SK-N-SH (cell line): ENCODE measurements at regions not wholly inside any gene's neighbourhood (a gene's known extent, or its start where the extent isn't known, plus 50 kb on each side); places are given as distances from the start of the nearest gene placed in this dataset.

Experiments used
- CTCF ChIA-PET: fragments of 300-600, 350-600 bp; formaldehyde crosslinking; extraction: SDS; loops from one replicate; lab custom pipeline; 2021; lab: Yijun Ruan, JAX
- POLR2A ChIA-PET: fragments of 350-600 bp; sonication (Branson Sonifier 250); formaldehyde crosslinking; extraction: SDS; loops from one replicate; lab custom pipeline; 2020; ENCODE audit warnings: antibody characterized with exemption, inconsistent platforms; lab: Yijun Ruan, JAX
- DNase-seq: peaks from one replicate; pipeline ENCODE4 v3.0.0; 2012
- H2AFZ ChIP-seq: fragments of 200-600 bp; sonication (generic); 2 replicates; pipeline ENCODE4 v1.8.1; 2016; ENCODE audit warnings: antibody characterized with exemption, mild to moderate bottlenecking, low read depth
- H3F3A ChIP-seq: fragments of 200-600 bp; sonication (generic); replicated peaks from 2 replicates; pipeline ENCODE3; 2016; ENCODE audit warnings: antibody characterized with exemption, mild to moderate bottlenecking; ENCODE audit not compliant: insufficient read depth
- H3K27ac ChIP-seq, 2 experiments: fragments of 200-500 bp in 1 of 2; fragments of 200-600 bp in 1 of 2; sonication (Bioruptor generic) in 1 of 2; sonication (generic), shearing (Covaris generic) in 1 of 2; 2 replicates each; pipeline versions ENCODE4 v1.5.1 to v1.6.1; 2014 to 2016; ENCODE audit warnings: low read depth in 2 of 2, inconsistent platforms in 1 of 2, low read length in 1 of 2, mild to moderate bottlenecking in 1 of 2, mixed read lengths in 1 of 2
- H3K27me3 ChIP-seq: fragments of 200-600 bp; sonication (generic), shearing (Covaris generic); 2 replicates; pipeline ENCODE4 v1.6.1; 2016; ENCODE audit warnings: mixed run types; ENCODE audit not compliant: insufficient read depth
- H3K36me3 ChIP-seq, 2 experiments: fragments of 200-500 bp in 1 of 2; fragments of 200-600 bp in 1 of 2; sonication (Bioruptor generic) in 1 of 2; sonication (generic) in 1 of 2; replicated peaks in 1 of 2; 2 replicates each; pipeline versions ENCODE3 to v1.5.1; 2014 to 2016; ENCODE audit warnings: low read length in 1 of 2, mild to moderate bottlenecking in 1 of 2; ENCODE audit not compliant: insufficient read depth in 2 of 2, control insufficient read depth in 1 of 2
- H3K4me1 ChIP-seq, 2 experiments: fragments of 200-500 bp in 1 of 2; fragments of 200-600 bp in 1 of 2; sonication (Bioruptor generic) in 1 of 2; sonication (generic), shearing (Covaris generic) in 1 of 2; 2 replicates each; pipeline versions ENCODE4 v1.5.1 to v1.6.1; 2014 to 2016; ENCODE audit warnings: low read depth in 1 of 2, low read length in 1 of 2, mixed run types in 1 of 2; ENCODE audit not compliant: insufficient read depth in 2 of 2, control insufficient read depth in 1 of 2
- H3K4me2 ChIP-seq: fragments of 200-600 bp; sonication (generic), shearing (Covaris generic); 2 replicates; pipeline ENCODE4 v1.6.1; 2017; ENCODE audit warnings: mixed run types
- H3K4me3 ChIP-seq, 2 experiments: fragments of 200-500 bp in 1 of 2; fragments of 200-600 bp in 1 of 2; sonication (Bioruptor generic) in 1 of 2; sonication (generic), shearing (Covaris generic) in 1 of 2; 2 replicates each; pipeline versions ENCODE4 v1.5.1 to v1.8.1; 2014 to 2016; ENCODE audit warnings: low read depth in 2 of 2, inconsistent platforms in 1 of 2, low read length in 1 of 2, mild to moderate bottlenecking in 1 of 2, mixed read lengths in 1 of 2, moderate library complexity in 1 of 2
- H3K79me2 ChIP-seq: fragments of 200-600 bp; sonication (generic); 2 replicates; pipeline ENCODE4 v1.8.1; 2017; ENCODE audit warnings: mild to moderate bottlenecking; ENCODE audit not compliant: insufficient read depth
- H3K9ac ChIP-seq: fragments of 200-600 bp; sonication (generic); 2 replicates; pipeline ENCODE4 v1.6.1; 2017; ENCODE audit warnings: mixed run types
- H3K9me2 ChIP-seq: fragments of 200-600 bp; sonication (generic); 2 replicates; pipeline ENCODE4 v1.6.1; 2017; ENCODE audit warnings: mixed run types
- H3K9me3 ChIP-seq: fragments of 200-600 bp; sonication (generic); 2 replicates; pipeline ENCODE4 v1.6.1; 2017; ENCODE audit warnings: mixed run types, mild to moderate bottlenecking, moderate library complexity
- H4K20me1 ChIP-seq: fragments of 200-600 bp; sonication (generic); 2 replicates; pipeline ENCODE4 v1.6.1; 2017; ENCODE audit warnings: mild to moderate bottlenecking, mixed run types; ENCODE audit not compliant: insufficient read depth
- CHD2 ChIP-seq: fragments of 150-350 bp; IDR thresholded peaks from 2 replicates; pipeline ENCODE4 v1.6.1; 2018; ENCODE audit warnings: low read length; ENCODE audit not compliant: partially characterized antibody
- EP300 ChIP-seq, 2 experiments: IDR thresholded peaks; 2 replicates each; pipeline versions ENCODE4 v1.4.0 to v1.6.1; 2012; ENCODE audit warnings: borderline replicate concordance in 1 of 2, low read depth in 1 of 2, low read length in 1 of 2
- FOSL2 ChIP-seq: IDR thresholded peaks from 2 replicates; pipeline ENCODE4 v1.4.0; 2012; ENCODE audit warnings: low read depth, mild to moderate bottlenecking, moderate library complexity, borderline replicate concordance
- FOXM1 ChIP-seq: IDR thresholded peaks from 2 replicates; pipeline ENCODE4 v1.4.0; 2012; ENCODE audit warnings: low read depth, mild to moderate bottlenecking
- JUND ChIP-seq: IDR thresholded peaks from 2 replicates; pipeline ENCODE4 v1.4.0; 2012
- MXI1 ChIP-seq: IDR thresholded peaks from 2 replicates; pipeline ENCODE4 v1.6.1; 2012; ENCODE audit warnings: mild to moderate bottlenecking, low read depth, low read length, improper control_type of control experiment
- POLR2AphosphoS5 ChIP-seq: IDR thresholded peaks from 2 replicates; pipeline ENCODE4 v1.6.1; 2012; ENCODE audit warnings: low read depth, low read length
- RAD21 ChIP-seq: IDR thresholded peaks from 2 replicates; pipeline ENCODE4 v1.6.1; 2012; ENCODE audit warnings: mild to moderate bottlenecking, low read length
- SIN3A ChIP-seq: IDR thresholded peaks from 2 replicates; pipeline ENCODE4 v1.6.1; 2012; ENCODE audit warnings: low read depth, mild to moderate bottlenecking, low read length, moderate library complexity, borderline replicate concordance
- SMC3 ChIP-seq: IDR thresholded peaks from 2 replicates; pipeline ENCODE4 v1.6.1; 2012; ENCODE audit warnings: low read depth, low read length, improper control_type of control experiment
- TAF1 ChIP-seq: IDR thresholded peaks from 2 replicates; pipeline ENCODE4 v1.6.1; 2012; ENCODE audit warnings: low read depth, mild to moderate bottlenecking, low read length, moderate library complexity, borderline replicate concordance
- TEAD4 ChIP-seq: IDR thresholded peaks from 2 replicates; pipeline ENCODE4 v1.4.0; 2012; ENCODE audit warnings: mild to moderate bottlenecking, borderline replicate concordance; ENCODE audit not compliant: insufficient read depth
- YY1 ChIP-seq: IDR thresholded peaks from 2 replicates; pipeline ENCODE4 v1.4.0; 2012; ENCODE audit warnings: low read depth, mild to moderate bottlenecking
- WGBS: methylation state at CpG from one replicate; pipeline ENCODE4 v1.1.6; 2017; ENCODE audit warnings: low lambda C conversion rate; 5-methylcytosine and 5-hydroxymethylcytosine counted together
- TF ChIP-seq, protein P1 (sequence below): fragments of 200-600 bp; sonication (generic); IDR thresholded peaks from 2 replicates; pipeline ENCODE4 v1.6.1; 2017; ENCODE audit warnings: antibody characterized with exemption, mild to moderate bottlenecking, moderate library complexity
- TF ChIP-seq, protein P2 (sequence below): fragments of 150-350 bp; IDR thresholded peaks from 2 replicates; pipeline ENCODE4 v1.6.1; 2016; ENCODE audit warnings: mild to moderate bottlenecking, low read depth, low read length
- TF ChIP-seq, protein P3 (sequence below): IDR thresholded peaks from 2 replicates; pipeline ENCODE4 v1.4.0; 2012; ENCODE audit warnings: low read depth, borderline replicate concordance
- TF ChIP-seq, protein P4 (sequence below): IDR thresholded peaks from 2 replicates; pipeline ENCODE4 v1.4.0; 2012; ENCODE audit warnings: low read depth, borderline replicate concordance

DNA sequence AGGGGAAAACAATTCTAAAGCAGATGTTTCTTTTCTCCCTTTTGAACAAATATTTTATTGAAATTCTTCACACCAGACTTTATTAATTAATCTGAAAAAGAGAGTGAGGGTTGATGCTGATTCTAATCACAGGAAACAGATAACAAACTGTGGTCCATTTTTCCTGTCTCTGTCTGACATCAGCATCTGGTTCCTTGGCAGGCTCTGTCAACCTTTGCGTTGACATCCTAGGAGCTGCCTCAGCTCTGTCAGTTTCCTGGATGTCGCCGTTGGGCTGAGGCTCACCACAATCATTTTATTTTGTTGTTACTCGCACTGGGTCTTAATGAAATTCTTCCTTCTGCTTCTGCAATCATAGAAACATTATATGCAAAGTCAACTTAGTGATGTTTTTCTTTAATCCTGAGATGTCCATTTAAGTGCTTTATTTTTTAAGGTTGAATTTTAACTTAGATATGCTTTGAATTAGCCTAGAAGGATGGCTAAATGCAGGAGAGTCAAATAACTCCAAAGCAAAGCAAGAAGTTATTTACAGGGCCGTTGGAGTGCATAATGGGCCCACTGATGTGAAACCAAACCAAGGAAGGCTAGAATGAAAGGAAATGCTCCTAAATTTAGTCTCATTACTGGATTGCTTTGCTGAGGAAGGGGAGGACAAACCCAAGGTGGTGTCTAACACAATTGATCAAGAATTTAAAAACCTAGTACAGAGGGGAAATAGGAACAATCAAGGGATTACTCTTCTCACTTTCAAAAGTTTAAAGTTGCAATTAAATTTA, 542.4 kb downstream of the FLRT2 start:
- H3K36me3 ChIP-seq = no peaks in the 10 kb centered on the region
- H2AFZ ChIP-seq = no peak overlapping the region
- H4K20me1 ChIP-seq = no peaks in the 10 kb centered on the region
- no peaks in the 10 kb centered on the region for H3K9me3 ChIP-seq
- CTCF ChIA-PET = no interaction called here
- WGBS = 2% methylated on average over 5 of the region's 5 CpGs
- no peak for TF ChIP-seq RAD21
- TF ChIP-seq, protein P1, sequence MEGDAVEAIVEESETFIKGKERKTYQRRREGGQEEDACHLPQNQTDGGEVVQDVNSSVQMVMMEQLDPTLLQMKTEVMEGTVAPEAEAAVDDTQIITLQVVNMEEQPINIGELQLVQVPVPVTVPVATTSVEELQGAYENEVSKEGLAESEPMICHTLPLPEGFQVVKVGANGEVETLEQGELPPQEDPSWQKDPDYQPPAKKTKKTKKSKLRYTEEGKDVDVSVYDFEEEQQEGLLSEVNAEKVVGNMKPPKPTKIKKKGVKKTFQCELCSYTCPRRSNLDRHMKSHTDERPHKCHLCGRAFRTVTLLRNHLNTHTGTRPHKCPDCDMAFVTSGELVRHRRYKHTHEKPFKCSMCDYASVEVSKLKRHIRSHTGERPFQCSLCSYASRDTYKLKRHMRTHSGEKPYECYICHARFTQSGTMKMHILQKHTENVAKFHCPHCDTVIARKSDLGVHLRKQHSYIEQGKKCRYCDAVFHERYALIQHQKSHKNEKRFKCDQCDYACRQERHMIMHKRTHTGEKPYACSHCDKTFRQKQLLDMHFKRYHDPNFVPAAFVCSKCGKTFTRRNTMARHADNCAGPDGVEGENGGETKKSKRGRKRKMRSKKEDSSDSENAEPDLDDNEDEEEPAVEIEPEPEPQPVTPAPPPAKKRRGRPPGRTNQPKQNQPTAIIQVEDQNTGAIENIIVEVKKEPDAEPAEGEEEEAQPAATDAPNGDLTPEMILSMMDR = no peak
- TF ChIP-seq FOSL2 = no peak
- TF ChIP-seq JUND = no peak
- TF ChIP-seq EP300 (IDR thresholded peaks at IDR 0.05; ENCODE audit: borderline replicate concordance in 1 of 2, low read depth in 1 of 2, low read length in 1 of 2) = no peak
- TF ChIP-seq POLR2AphosphoS5 = no peak
- TF ChIP-seq, protein P2, sequence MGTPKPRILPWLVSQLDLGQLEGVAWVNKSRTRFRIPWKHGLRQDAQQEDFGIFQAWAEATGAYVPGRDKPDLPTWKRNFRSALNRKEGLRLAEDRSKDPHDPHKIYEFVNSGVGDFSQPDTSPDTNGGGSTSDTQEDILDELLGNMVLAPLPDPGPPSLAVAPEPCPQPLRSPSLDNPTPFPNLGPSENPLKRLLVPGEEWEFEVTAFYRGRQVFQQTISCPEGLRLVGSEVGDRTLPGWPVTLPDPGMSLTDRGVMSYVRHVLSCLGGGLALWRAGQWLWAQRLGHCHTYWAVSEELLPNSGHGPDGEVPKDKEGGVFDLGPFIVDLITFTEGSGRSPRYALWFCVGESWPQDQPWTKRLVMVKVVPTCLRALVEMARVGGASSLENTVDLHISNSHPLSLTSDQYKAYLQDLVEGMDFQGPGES = no peak
- TF ChIP-seq YY1 = no peak
- TF ChIP-seq, protein P3, sequence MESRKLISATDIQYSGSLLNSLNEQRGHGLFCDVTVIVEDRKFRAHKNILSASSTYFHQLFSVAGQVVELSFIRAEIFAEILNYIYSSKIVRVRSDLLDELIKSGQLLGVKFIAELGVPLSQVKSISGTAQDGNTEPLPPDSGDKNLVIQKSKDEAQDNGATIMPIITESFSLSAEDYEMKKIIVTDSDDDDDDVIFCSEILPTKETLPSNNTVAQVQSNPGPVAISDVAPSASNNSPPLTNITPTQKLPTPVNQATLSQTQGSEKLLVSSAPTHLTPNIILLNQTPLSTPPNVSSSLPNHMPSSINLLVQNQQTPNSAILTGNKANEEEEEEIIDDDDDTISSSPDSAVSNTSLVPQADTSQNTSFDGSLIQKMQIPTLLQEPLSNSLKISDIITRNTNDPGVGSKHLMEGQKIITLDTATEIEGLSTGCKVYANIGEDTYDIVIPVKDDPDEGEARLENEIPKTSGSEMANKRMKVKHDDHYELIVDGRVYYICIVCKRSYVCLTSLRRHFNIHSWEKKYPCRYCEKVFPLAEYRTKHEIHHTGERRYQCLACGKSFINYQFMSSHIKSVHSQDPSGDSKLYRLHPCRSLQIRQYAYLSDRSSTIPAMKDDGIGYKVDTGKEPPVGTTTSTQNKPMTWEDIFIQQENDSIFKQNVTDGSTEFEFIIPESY = no peak
- no peak for TF ChIP-seq TAF1
- no peak for TF ChIP-seq FOXM1
- TF ChIP-seq SMC3 = no peak
- TF ChIP-seq, protein P4, sequence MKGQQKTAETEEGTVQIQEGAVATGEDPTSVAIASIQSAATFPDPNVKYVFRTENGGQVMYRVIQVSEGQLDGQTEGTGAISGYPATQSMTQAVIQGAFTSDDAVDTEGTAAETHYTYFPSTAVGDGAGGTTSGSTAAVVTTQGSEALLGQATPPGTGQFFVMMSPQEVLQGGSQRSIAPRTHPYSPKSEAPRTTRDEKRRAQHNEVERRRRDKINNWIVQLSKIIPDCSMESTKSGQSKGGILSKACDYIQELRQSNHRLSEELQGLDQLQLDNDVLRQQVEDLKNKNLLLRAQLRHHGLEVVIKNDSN = no peak
- no peak for TF ChIP-seq CHD2
- no peak for TF ChIP-seq TEAD4
- TF ChIP-seq SIN3A = no peak
- TF ChIP-seq MXI1 = no peak
- no peaks in the 10 kb centered on the region for H3K79me2 ChIP-seq
- no peak overlapping the region for H3K4me2 ChIP-seq
- H3K9ac ChIP-seq = no peak overlapping the region
- no peaks in the 10 kb centered on the region for H3F3A ChIP-seq
- H3K4me1 ChIP-seq = no peaks in the 10 kb centered on the region
- H3K9me2 ChIP-seq = no peaks in the 10 kb centered on the region
- no peak overlapping the region for H3K27ac ChIP-seq
- POLR2A ChIA-PET = no interaction called here
- no peak for DNase-seq
- no peaks in the 10 kb centered on the region for H3K27me3 ChIP-seq
- H3K4me3 ChIP-seq = no peak overlapping the region
